ENCODE measurements at regions not wholly inside any gene's neighbourhood (a gene's known extent, or its start where the extent isn't known, plus 50 kb on each side); places are given as distances from the start of the nearest gene placed in this dataset.

DNA sequence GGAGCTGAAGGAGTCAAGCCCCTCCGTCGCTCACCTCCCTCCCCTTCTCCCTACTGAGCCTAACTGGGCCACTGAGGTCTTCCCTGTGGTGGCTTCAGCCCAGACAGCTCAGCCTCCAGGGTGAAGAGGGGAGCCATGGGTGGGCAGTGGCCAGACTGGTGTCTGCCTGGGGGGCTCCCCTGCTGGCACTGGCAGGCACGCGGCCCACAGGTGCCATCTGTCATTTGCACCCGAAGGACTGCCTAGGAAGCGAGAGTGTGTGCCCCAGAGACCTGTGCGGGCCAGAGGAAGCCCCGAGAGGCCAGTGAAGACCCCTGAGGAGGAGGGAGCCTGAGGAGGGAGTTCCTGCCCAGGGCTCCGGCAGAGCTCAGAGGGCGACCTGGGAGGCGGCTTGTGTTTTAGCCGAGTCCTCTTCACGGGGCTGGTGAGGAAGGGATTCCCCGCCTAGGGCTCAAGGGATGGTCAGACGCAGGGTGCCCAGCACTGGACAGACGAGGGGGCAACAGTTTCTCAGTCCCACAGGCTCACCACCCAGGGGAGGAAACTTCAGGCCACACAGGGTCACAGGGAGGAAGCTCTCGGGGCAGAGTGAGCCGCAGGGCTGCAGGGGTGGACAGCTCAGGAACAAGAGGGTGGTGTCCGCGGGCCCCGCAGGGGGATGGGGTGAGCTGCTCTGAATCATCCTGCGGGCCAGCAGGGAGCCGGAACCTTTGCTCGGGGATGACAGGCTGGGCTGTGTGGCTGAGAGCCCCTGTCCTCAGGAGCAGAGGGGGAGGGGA is 76.2 kb upstream of the PPP2R2D start:
- Histone ChIP-seq H2AFZ (ENCODE audit: low read depth, low read length) (no peak overlapping the region), H3K4me3 (ENCODE audit: low read length) (no peak overlapping the region), H3F3A (ENCODE audit: insufficient read depth, low read length, poor library complexity, severe bottlenecking) (no peaks in the 10 kb centered on the region), H3K9ac (ENCODE audit: low read length) (no peak overlapping the region), H3K27me3 (ENCODE audit: insufficient read depth, low read depth, low read length) (no peaks in the 10 kb centered on the region), H3K9me3 (ENCODE audit: low read length) (no peaks in the 10 kb centered on the region), H3K9me2 (ENCODE audit: insufficient read depth, low read length) (no peaks in the 10 kb centered on the region), H3K79me2 (replicated peaks; ENCODE audit: insufficient read depth, low read length) (no peaks in the 10 kb centered on the region), H3K4me2 (ENCODE audit: low read length) (no peak overlapping the region), H4K20me1 (ENCODE audit: insufficient read depth) (no peaks in the 10 kb centered on the region), H3K36me3 (ENCODE audit: insufficient read depth, low read length) (no peaks in the 10 kb centered on the region), H3K27ac (ENCODE audit: low read length) (no peak overlapping the region)
- TF ChIP-seq, protein P1, sequence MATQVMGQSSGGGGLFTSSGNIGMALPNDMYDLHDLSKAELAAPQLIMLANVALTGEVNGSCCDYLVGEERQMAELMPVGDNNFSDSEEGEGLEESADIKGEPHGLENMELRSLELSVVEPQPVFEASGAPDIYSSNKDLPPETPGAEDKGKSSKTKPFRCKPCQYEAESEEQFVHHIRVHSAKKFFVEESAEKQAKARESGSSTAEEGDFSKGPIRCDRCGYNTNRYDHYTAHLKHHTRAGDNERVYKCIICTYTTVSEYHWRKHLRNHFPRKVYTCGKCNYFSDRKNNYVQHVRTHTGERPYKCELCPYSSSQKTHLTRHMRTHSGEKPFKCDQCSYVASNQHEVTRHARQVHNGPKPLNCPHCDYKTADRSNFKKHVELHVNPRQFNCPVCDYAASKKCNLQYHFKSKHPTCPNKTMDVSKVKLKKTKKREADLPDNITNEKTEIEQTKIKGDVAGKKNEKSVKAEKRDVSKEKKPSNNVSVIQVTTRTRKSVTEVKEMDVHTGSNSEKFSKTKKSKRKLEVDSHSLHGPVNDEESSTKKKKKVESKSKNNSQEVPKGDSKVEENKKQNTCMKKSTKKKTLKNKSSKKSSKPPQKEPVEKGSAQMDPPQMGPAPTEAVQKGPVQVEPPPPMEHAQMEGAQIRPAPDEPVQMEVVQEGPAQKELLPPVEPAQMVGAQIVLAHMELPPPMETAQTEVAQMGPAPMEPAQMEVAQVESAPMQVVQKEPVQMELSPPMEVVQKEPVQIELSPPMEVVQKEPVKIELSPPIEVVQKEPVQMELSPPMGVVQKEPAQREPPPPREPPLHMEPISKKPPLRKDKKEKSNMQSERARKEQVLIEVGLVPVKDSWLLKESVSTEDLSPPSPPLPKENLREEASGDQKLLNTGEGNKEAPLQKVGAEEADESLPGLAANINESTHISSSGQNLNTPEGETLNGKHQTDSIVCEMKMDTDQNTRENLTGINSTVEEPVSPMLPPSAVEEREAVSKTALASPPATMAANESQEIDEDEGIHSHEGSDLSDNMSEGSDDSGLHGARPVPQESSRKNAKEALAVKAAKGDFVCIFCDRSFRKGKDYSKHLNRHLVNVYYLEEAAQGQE (IDR thresholded peaks at IDR 0.05; ENCODE audit: borderline replicate concordance), result no peak
- TF ChIP-seq, protein P2, sequence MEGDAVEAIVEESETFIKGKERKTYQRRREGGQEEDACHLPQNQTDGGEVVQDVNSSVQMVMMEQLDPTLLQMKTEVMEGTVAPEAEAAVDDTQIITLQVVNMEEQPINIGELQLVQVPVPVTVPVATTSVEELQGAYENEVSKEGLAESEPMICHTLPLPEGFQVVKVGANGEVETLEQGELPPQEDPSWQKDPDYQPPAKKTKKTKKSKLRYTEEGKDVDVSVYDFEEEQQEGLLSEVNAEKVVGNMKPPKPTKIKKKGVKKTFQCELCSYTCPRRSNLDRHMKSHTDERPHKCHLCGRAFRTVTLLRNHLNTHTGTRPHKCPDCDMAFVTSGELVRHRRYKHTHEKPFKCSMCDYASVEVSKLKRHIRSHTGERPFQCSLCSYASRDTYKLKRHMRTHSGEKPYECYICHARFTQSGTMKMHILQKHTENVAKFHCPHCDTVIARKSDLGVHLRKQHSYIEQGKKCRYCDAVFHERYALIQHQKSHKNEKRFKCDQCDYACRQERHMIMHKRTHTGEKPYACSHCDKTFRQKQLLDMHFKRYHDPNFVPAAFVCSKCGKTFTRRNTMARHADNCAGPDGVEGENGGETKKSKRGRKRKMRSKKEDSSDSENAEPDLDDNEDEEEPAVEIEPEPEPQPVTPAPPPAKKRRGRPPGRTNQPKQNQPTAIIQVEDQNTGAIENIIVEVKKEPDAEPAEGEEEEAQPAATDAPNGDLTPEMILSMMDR (IDR thresholded peaks at IDR 0.05; ENCODE audit: poor library complexity, severe bottlenecking), result no peak
- no peak for TF ChIP-seq POLR2AphosphoS5 (IDR thresholded peaks at IDR 0.05)
- no peak for TF ChIP-seq SMC3 (conservative IDR thresholded peaks at IDR 0.05; ENCODE audit: poor library complexity)
- no peak for TF ChIP-seq EP300 (conservative IDR thresholded peaks at IDR 0.05; ENCODE audit: poor library complexity, severe bottlenecking)
- TF ChIP-seq TAF1 (IDR thresholded peaks at IDR 0.05; ENCODE audit: low read depth), result no peak
- TF ChIP-seq MXI1 (conservative IDR thresholded peaks at IDR 0.05; ENCODE audit: poor library complexity, severe bottlenecking), result no peak
- no peak for TF ChIP-seq EZH2 (IDR thresholded peaks at IDR 0.05; ENCODE audit: borderline replicate concordance, insufficient read depth, low read length, poor library complexity, severe bottlenecking)
- TF ChIP-seq RAD21 (conservative IDR thresholded peaks at IDR 0.05), result no peak

DNA sequence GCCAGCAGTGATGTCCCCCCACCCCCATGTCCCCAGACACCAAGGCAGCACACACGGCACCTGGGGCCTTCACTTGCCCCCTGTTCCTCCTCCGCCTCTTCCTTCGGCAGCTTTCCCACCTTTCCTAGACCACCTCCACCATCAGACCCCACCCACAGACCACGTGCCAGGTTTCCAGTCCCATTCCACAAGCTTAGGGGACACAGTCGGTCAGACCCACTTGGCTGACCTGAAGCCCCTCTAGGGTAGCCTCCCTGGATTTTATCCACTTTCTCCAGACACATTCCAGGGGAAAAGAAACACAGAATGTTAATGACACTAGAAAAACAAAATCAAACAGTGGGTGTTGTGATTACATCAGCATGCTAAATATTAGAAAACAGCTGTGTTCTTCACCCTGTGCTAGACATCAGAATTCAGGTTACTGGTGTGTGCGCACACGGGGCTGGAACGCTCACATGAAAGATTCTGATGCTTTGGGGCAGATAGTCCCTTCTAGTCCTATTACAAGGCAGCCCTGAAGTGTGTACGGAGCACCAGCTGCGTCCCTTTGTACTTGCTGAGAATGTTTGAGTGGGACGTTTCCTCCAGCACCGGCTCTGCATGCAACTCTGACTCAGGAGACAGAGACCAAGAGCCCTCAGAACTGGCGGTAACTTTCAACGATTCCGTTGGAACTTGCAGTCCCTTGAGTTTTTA is 75.5 kb upstream of the PPP2R2D start:
- no peaks in the 10 kb centered on the region for H3K9me2 ChIP-seq (ENCODE audit: insufficient read depth, low read length)
- no peak overlapping the region for H3K4me2 ChIP-seq (ENCODE audit: low read length)

More for the DNA sequence above, 75.5 kb upstream of the PPP2R2D start:
- Histone ChIP-seq H3K4me3 (ENCODE audit: low read length) (no peak overlapping the region), H3K27ac (ENCODE audit: low read length) (no peak overlapping the region), H2AFZ (ENCODE audit: low read depth, low read length) (no peak overlapping the region), H3K79me2 (replicated peaks; ENCODE audit: insufficient read depth, low read length) (no peaks in the 10 kb centered on the region), H3K9ac (ENCODE audit: low read length) (no peak overlapping the region), H3F3A (ENCODE audit: insufficient read depth, low read length, poor library complexity, severe bottlenecking) (no peaks in the 10 kb centered on the region), H3K9me3 (ENCODE audit: low read length) (no peaks in the 10 kb centered on the region), H3K36me3 (ENCODE audit: insufficient read depth, low read length) (no peaks in the 10 kb centered on the region), H3K27me3 (ENCODE audit: insufficient read depth, low read depth, low read length) (no peaks in the 10 kb centered on the region), H4K20me1 (ENCODE audit: insufficient read depth) (no peaks in the 10 kb centered on the region)
- TF ChIP-seq POLR2AphosphoS5 (IDR thresholded peaks at IDR 0.05) (no peak), RAD21 (conservative IDR thresholded peaks at IDR 0.05) (no peak), MXI1 (conservative IDR thresholded peaks at IDR 0.05; ENCODE audit: poor library complexity, severe bottlenecking) (no peak), EZH2 (IDR thresholded peaks at IDR 0.05; ENCODE audit: borderline replicate concordance, insufficient read depth, low read length, poor library complexity, severe bottlenecking) (no peak), TAF1 (IDR thresholded peaks at IDR 0.05; ENCODE audit: low read depth) (no peak), SMC3 (conservative IDR thresholded peaks at IDR 0.05; ENCODE audit: poor library complexity) (no peak), EP300 (conservative IDR thresholded peaks at IDR 0.05; ENCODE audit: poor library complexity, severe bottlenecking) (no peak)
- TF ChIP-seq, protein P2 (IDR thresholded peaks at IDR 0.05; ENCODE audit: poor library complexity, severe bottlenecking), result no peak
- TF ChIP-seq, protein P1 (IDR thresholded peaks at IDR 0.05; ENCODE audit: borderline replicate concordance), result no peak
